HCT116 (cell line): ENCODE measurements at regions not wholly inside any gene's neighbourhood (a gene's known extent, or its start where the extent isn't known, plus 50 kb on each side); places are given as distances from the start of the nearest gene placed in this dataset.

Experiments used
- ATAC-seq: fragments of 200-7000 bp; cut with Tn5 transposase; 2 replicates; pipeline ENCODE4 v1.9.1; 2020; ENCODE audit warnings: mild to moderate bottlenecking, moderate library complexity
- BruUV-seq: library from RNA; stranded (reverse); fragments of 400-500 nt; replicated peaks from 2 replicates; lab custom pipeline; 2021; lab: Mats Ljungman, UMichigan
- CTCF ChIA-PET: fragments of 300-600 bp; sonication (Branson Sonifier 250); formaldehyde crosslinking; loops from one replicate; lab custom pipeline; 2021; ENCODE audit warnings: antibody characterized with exemption; lab: Charles Lee
- POLR2A ChIA-PET: fragments of 300-600, 350-600 bp; sonication (Branson Sonifier 250); formaldehyde crosslinking; loops from one replicate; lab custom pipeline; 2021; ENCODE audit warnings: antibody characterized with exemption; lab: Charles Lee
- RAD21 ChIA-PET, 2 experiments: fragments of 300-600 bp; sonication (Branson Sonifier 250); formaldehyde crosslinking; loops; one replicate each; lab custom pipeline; 2023; ENCODE audit warnings: low total read pairs in 2 of 2; ENCODE audit not compliant: uncharacterized antibody in 2 of 2, unreplicated experiment in 2 of 2, low non-redundant PET in 1 of 2; lab: Charles Lee
- DNase-seq: peaks from one replicate; pipeline ENCODE4 v3.0.0-alpha.2; 2010; ENCODE audit warnings: low read depth, low spot score
- H2AFZ ChIP-seq: fragments of 200-600 bp; shearing (Covaris generic), sonication (generic); 2 replicates; pipeline ENCODE4 v1.6.1; 2017; ENCODE audit warnings: low read depth, mixed run types, mixed read lengths, antibody characterized with exemption, low read length; ENCODE audit not compliant: poor library complexity, severe bottlenecking
- H3K27ac ChIP-seq: 2 replicates; pipeline ENCODE4 v1.5.1; 2012; ENCODE audit warnings: low read depth, low read length
- H3K27me3 ChIP-seq: fragments of 200-600 bp; sonication (generic); 2 replicates; pipeline ENCODE4 v1.6.1; 2016; ENCODE audit warnings: mixed run types, low read length, mixed read lengths; ENCODE audit not compliant: insufficient read depth
- H3K36me3 ChIP-seq, 2 experiments: fragments of 200-500 bp in 1 of 2; fragments of 200-600 bp in 1 of 2; sonication (Bioruptor generic) in 1 of 2; sonication (generic) in 1 of 2; 2 replicates each; pipeline versions ENCODE4 v1.5.1 to v1.6.1; 2014 to 2016; ENCODE audit warnings: low read length in 2 of 2, inconsistent platforms in 1 of 2, mixed read lengths in 1 of 2, mixed run types in 1 of 2; ENCODE audit not compliant: insufficient read depth in 2 of 2, control insufficient read depth in 1 of 2
- H3K4me1 ChIP-seq, 2 experiments: fragments of 200-600 bp in 1 of 2; sonication (generic) in 1 of 2; 2 replicates each; pipeline versions ENCODE4 v1.5.1 to v1.6.1; 2012 to 2017; ENCODE audit warnings: low read length in 2 of 2, inconsistent platforms in 1 of 2, mild to moderate bottlenecking in 1 of 2, mixed read lengths in 1 of 2, mixed run types in 1 of 2, moderate library complexity in 1 of 2; ENCODE audit not compliant: insufficient read depth in 2 of 2, control insufficient read depth in 1 of 2
- H3K4me2 ChIP-seq: fragments of 200-600 bp; sonication (generic); 2 replicates; pipeline ENCODE4 v1.6.1; 2017; ENCODE audit warnings: mixed run types, low read length, mixed read lengths
- H3K4me3 ChIP-seq, 2 experiments: fragments of 200-600 bp in 1 of 2; sonication (generic) in 1 of 2; replicated peaks in 1 of 2; 2 replicates each; pipeline ENCODE4 v1.5.1; 2011 to 2016; ENCODE audit warnings: low read length in 2 of 2, control low read depth in 1 of 2, low read depth in 1 of 2, mild to moderate bottlenecking in 1 of 2, mixed read lengths in 1 of 2, mixed run types in 1 of 2
- H3K79me2 ChIP-seq: fragments of 200-600 bp; sonication (generic); 2 replicates; pipeline ENCODE4 v1.6.1; 2017; ENCODE audit warnings: mild to moderate bottlenecking, mixed run types, low read length, moderate library complexity, mixed read lengths; ENCODE audit not compliant: insufficient read depth
- H3K9ac ChIP-seq: fragments of 200-600 bp; sonication (generic); 2 replicates; pipeline ENCODE4 v1.6.1; 2016; ENCODE audit warnings: low read length, mixed read lengths
- H3K9me2 ChIP-seq: fragments of 200-600 bp; sonication (generic), shearing (Covaris generic); 2 replicates; pipeline ENCODE4 v1.6.1; 2017; ENCODE audit warnings: mixed run types, mild to moderate bottlenecking, moderate library complexity; ENCODE audit not compliant: insufficient read depth
- H3K9me3 ChIP-seq, 2 experiments: fragments of 200-500 bp in 1 of 2; fragments of 200-600 bp in 1 of 2; sonication (Bioruptor generic) in 1 of 2; sonication (generic) in 1 of 2; 2 replicates each; pipeline ENCODE4 v1.6.1; 2014 to 2017; ENCODE audit warnings: low read length in 2 of 2, mixed read lengths in 2 of 2, inconsistent platforms in 1 of 2, low read depth in 1 of 2, mild to moderate bottlenecking in 1 of 2, mixed run types in 1 of 2, moderate library complexity in 1 of 2; ENCODE audit not compliant: control insufficient read depth in 1 of 2, insufficient read depth in 1 of 2
- H4K20me1 ChIP-seq: fragments of 200-600 bp; sonication (generic), shearing (Covaris generic); 2 replicates; pipeline ENCODE4 v1.6.1; 2017; ENCODE audit warnings: mixed run types, mild to moderate bottlenecking, moderate library complexity; ENCODE audit not compliant: insufficient read depth
- ATF3 ChIP-seq: IDR thresholded peaks from 2 replicates; pipeline ENCODE4 v1.6.1; 2012
- CEBPB ChIP-seq: IDR thresholded peaks from 2 replicates; pipeline ENCODE4 v1.6.1; 2012; ENCODE audit warnings: low read depth
- CTCF ChIP-seq, 3 experiments: fragments of 200-600 bp in 1 of 3; sonication (generic) in 1 of 3; IDR thresholded peaks in 2 of 3; conservative IDR thresholded peaks in 1 of 3; 2 replicates each; pipeline ENCODE4 v1.5.1; 2012 to 2017; ENCODE audit warnings: low read depth in 2 of 3, low read length in 2 of 3, antibody characterized with exemption in 1 of 3, borderline replicate concordance in 1 of 3, control low read depth in 1 of 3, mild to moderate bottlenecking in 1 of 3, mixed read lengths in 1 of 3, mixed run types in 1 of 3, moderate library complexity in 1 of 3; ENCODE audit not compliant: insufficient read depth in 1 of 3
- EGR1 ChIP-seq: IDR thresholded peaks from 2 replicates; pipeline ENCODE4 v1.6.1; 2012; ENCODE audit warnings: low read depth
- EZH2phosphoT487 ChIP-seq: fragments of 200-600 bp; IDR thresholded peaks from 2 replicates; pipeline ENCODE4 v1.6.1; 2018; ENCODE audit warnings: antibody characterized with exemption, borderline replicate concordance
- FOSL1 ChIP-seq: IDR thresholded peaks from 2 replicates; pipeline ENCODE4 v1.6.1; 2012; ENCODE audit warnings: low read depth
- JUND ChIP-seq: IDR thresholded peaks from 2 replicates; pipeline ENCODE4 v1.6.1; 2012
- MAX ChIP-seq: IDR thresholded peaks from 2 replicates; pipeline ENCODE4 v1.6.1; 2012
- POLR2A ChIP-seq: IDR thresholded peaks from 2 replicates; pipeline ENCODE4 v1.7.0; 2011; ENCODE audit warnings: borderline replicate concordance; ENCODE audit not compliant: insufficient read depth, insufficient read length; ENCODE audit errors: extremely low read depth
- POLR2AphosphoS5 ChIP-seq: IDR thresholded peaks from 2 replicates; pipeline ENCODE4 v1.6.1; 2011; ENCODE audit warnings: mild to moderate bottlenecking, low read depth, low read length, moderate library complexity
- RAD21 ChIP-seq: IDR thresholded peaks from 2 replicates; pipeline ENCODE4 v1.6.1; 2012; ENCODE audit warnings: low read depth, mild to moderate bottlenecking
- REST ChIP-seq: IDR thresholded peaks from 2 replicates; pipeline ENCODE4 v1.6.1; 2012; ENCODE audit warnings: low read depth
- SRF ChIP-seq: IDR thresholded peaks from 2 replicates; pipeline ENCODE4 v1.6.1; 2012; ENCODE audit warnings: low read depth
- TCF7L2 ChIP-seq: IDR thresholded peaks from 2 replicates; pipeline ENCODE4 v1.7.0; 2011; ENCODE audit warnings: borderline replicate concordance, inconsistent platforms; ENCODE audit not compliant: insufficient read depth, insufficient read length; ENCODE audit errors: extremely low read depth
- YY1 ChIP-seq: IDR thresholded peaks from 2 replicates; pipeline ENCODE4 v1.6.1; 2011; ENCODE audit warnings: low read length, low read depth, moderate library complexity, mild to moderate bottlenecking; ENCODE audit not compliant: insufficient replicate concordance; ENCODE audit errors: extremely low read depth
- ZBTB33 ChIP-seq: IDR thresholded peaks from 2 replicates; pipeline ENCODE4 v1.6.1; 2011; ENCODE audit warnings: mild to moderate bottlenecking, low read length, moderate library complexity; ENCODE audit not compliant: insufficient replicate concordance; ENCODE audit errors: extremely low read depth
- ZFX ChIP-seq: fragments of 450-650 bp; IDR thresholded peaks from 2 replicates; pipeline ENCODE4 v1.6.1; 2017
- ZNF274 ChIP-seq: fragments of 200-500 bp; sonication (Bioruptor generic); IDR thresholded peaks from 2 replicates; pipeline ENCODE4 v1.6.1; 2014; ENCODE audit warnings: mild to moderate bottlenecking, low read depth, low read length, inconsistent platforms
- intact Hi-C: fragments of 100-400 bp; cut with micrococcal nuclease; formaldehyde crosslinking; loops from 2 replicates; pipeline ENCODE4 v1.10.0; 2022

- Histone ChIP-seq H3K9me3 (peaks cover 0 to 3% of the 10 kb centered on the region in 2 experiments; a peak in 1 of 4 replicates), H3K27ac (no peak overlapping the region), H3K27me3 (no peaks in the 10 kb centered on the region), H2AFZ (no peak overlapping the region), H3K4me2 (no peak overlapping the region), H3K4me3 (no peak overlapping the region), H3K36me3 (no peaks in the 10 kb centered on the region), H3K9ac (no peak overlapping the region), H3K79me2 (no peaks in the 10 kb centered on the region), H4K20me1 (no peaks in the 10 kb centered on the region), H3K9me2 (no peaks in the 10 kb centered on the region), H3K4me1 (peaks cover 20 to 22% of the 10 kb centered on the region in 2 experiments)
- CTCF ChIA-PET: no interaction called here
- ATAC-seq: no peak
- RAD21 ChIA-PET: no interaction called here
- POLR2A ChIA-PET: no interaction called here
- BruUV-seq: no TSS peak
- TF ChIP-seq ZNF274 (no peak), CEBPB (no peak), YY1 (no peak), TCF7L2 (no peak), ZBTB33 (no peak), RAD21 (no peak), ZFX (no peak), POLR2A (no peak), FOSL1 (no peak), MAX (no peak), JUND (no peak), REST (no peak), ATF3 (no peak), POLR2AphosphoS5 (no peak), EZH2phosphoT487 (no peak), SRF (no peak), EGR1 (no peak), CTCF (IDR thresholded peaks at IDR 0.05 in 2 of 3, conservative IDR thresholded peaks at IDR 0.05 in 1 of 3; ENCODE audit: borderline replicate concordance in 1 of 3, insufficient read depth in 1 of 3, low read depth in 2 of 3, low read length in 2 of 3) (no peak)
- intact Hi-C loops: no loop called here
- DNase-seq: no peak
Observed at GRCh38 chr7:3242398-3242972, 58.6 kb upstream of the SDK1 start.
